Prostate gland (tissue), 2 donors: ENCODE measurements at regions not wholly inside any gene's neighbourhood (a gene's known extent, or its start where the extent isn't known, plus 50 kb on each side); places are given as distances from the start of the nearest gene placed in this dataset.

ENCODE experiments used
- CTCF ChIP-seq, 4 experiments: fragments of 200-600 bp in 2 of 4; fragments of 450-650 bp in 2 of 4; sonication (generic) in 2 of 4; IDR thresholded peaks; 1 replicate in 3 of 4; 2 replicates in 1 of 4; pipeline ENCODE4 v1.5.1; 2016 to 2019; ENCODE audit warnings: antibody characterized with exemption in 4 of 4, mild to moderate bottlenecking in 2 of 4, moderate library complexity in 2 of 4
- POLR2A ChIP-seq: fragments of 450-650 bp; IDR thresholded peaks from one replicate; pipeline ENCODE4 v1.6.1; 2016; ENCODE audit warnings: antibody characterized with exemption, mild to moderate bottlenecking

- TF ChIP-seq POLR2A (no peak), CTCF (IDR thresholded peaks at IDR 0.05) (no peak)
Observed at GRCh38 chr3:35549690-35550089, 89.6 kb upstream of the ARPP21 start.
